Esophagus muscularis mucosa (tissue), 4 donors: ENCODE measurements at regions not wholly inside any gene's neighbourhood (a gene's known extent, or its start where the extent isn't known, plus 50 kb on each side); places are given as distances from the start of the nearest gene placed in this dataset.
A peak's percentile ranks its signal among the peaks of the same experiment; 100 is the strongest.

Experiments used
- DNase-seq: peaks from one replicate; pipeline ENCODE4 v3.0.0-alpha.2; 2017; ENCODE audit errors: extremely low spot score
- H3K27ac ChIP-seq, 4 donors: fragments of 200-600 bp; sonication (generic); replicated peaks in 1 of 4; 1 replicate in 3 of 4; 2 replicates in 1 of 4; pipeline ENCODE4 v1.5.1; 2016 to 2019; ENCODE audit warnings: mild to moderate bottlenecking in 1 of 4
- H3K27me3 ChIP-seq, 4 donors: fragments of 200-600 bp; sonication (generic); one replicate each; pipeline versions ENCODE4 v1.5.1 to v1.6.0; 2016 to 2019
- H3K36me3 ChIP-seq, 4 donors: fragments of 200-600 bp; sonication (generic); one replicate each; pipeline ENCODE4 v1.5.1; 2016 to 2019
- H3K4me1 ChIP-seq, 4 donors: fragments of 200-600 bp; sonication (generic); one replicate each; pipeline ENCODE4 v1.5.1; 2016 to 2019
- H3K4me3 ChIP-seq, 4 donors: fragments of 200-600 bp; sonication (generic); 1 replicate in 2 of 4; 2 replicates in 2 of 4; pipeline ENCODE4 v1.5.1; 2016 to 2019; ENCODE audit warnings: mild to moderate bottlenecking in 4 of 4, moderate library complexity in 1 of 4
- H3K9me3 ChIP-seq, 4 donors: fragments of 200-600 bp; sonication (generic); 1 replicate in 3 of 4; 2 replicates in 1 of 4; pipeline ENCODE4 v1.5.1; 2016 to 2019
- EP300 ChIP-seq: sonication (generic); formaldehyde crosslinking; IDR thresholded peaks from one replicate; pipeline ENCODE4 v1.6.1; 2017; ENCODE audit warnings: antibody characterized with exemption
- POLR2A ChIP-seq: fragments of 450-650 bp; IDR thresholded peaks from one replicate; pipeline ENCODE4 v1.6.1; 2017; ENCODE audit warnings: antibody characterized with exemption, moderate library complexity, mild to moderate bottlenecking, low read depth
- POLR2AphosphoS5 ChIP-seq, 2 donors: sonication (generic); formaldehyde crosslinking; IDR thresholded peaks; one replicate each; pipeline ENCODE4 v1.6.1; 2017; ENCODE audit warnings: antibody characterized with exemption in 2 of 2
- WGBS: methylation state at CpG from one replicate; pipeline ENCODE4 v1.1.5; 2018; 5-methylcytosine and 5-hydroxymethylcytosine counted together
- intact Hi-C: fragments of 100-400 bp; cut with DNase I; formaldehyde crosslinking; loops from one replicate; pipeline ENCODE4 v1.15.1; 2023
- TF ChIP-seq, protein P1 (sequence below), 3 experiments: fragments of 200-600 bp in 2 of 3; fragments of 450-650 bp in 1 of 3; sonication (generic) in 2 of 3; IDR thresholded peaks; one replicate each; pipeline ENCODE4 v1.5.1; 2017 to 2019; ENCODE audit warnings: antibody characterized with exemption in 3 of 3, mild to moderate bottlenecking in 2 of 3, moderate library complexity in 1 of 3

GRCh38 chr6:901696-902460, 208.9 kb upstream of the EXOC2 start:
- Histone ChIP-seq H3K4me1 (peaks cover 0 to 22% (median 19%) of the 10 kb centered on the region in 4 donors), H3K36me3 (no peaks in the 10 kb centered on the region), H3K27ac (peak overlapping the region in 2 of 4 donors; percentile 16 to 36), H3K4me3 (no peak overlapping the region), H3K9me3 (no peaks in the 10 kb centered on the region), H3K27me3 (no peaks in the 10 kb centered on the region)
- 22% methylated on average over 9 of the region's 9 CpGs for WGBS
- TF ChIP-seq POLR2AphosphoS5 (IDR thresholded peaks at IDR 0.05) (peak in 1 of 2 donors; percentile 31), EP300 (no peak)
- no peak for DNase-seq
- intact Hi-C loops, result loop anchor here (10.0 kb wide), 1 partner anchor 107 kb away; no protein-coding TSS in a partner anchor

- no peak for DNase-seq
- no peak overlapping the region for H3K4me3 ChIP-seq
- H3K36me3 ChIP-seq, result no peaks in the 10 kb centered on the region
- H3K27me3 ChIP-seq, result no peaks in the 10 kb centered on the region
- TF ChIP-seq POLR2A (no peak), POLR2AphosphoS5 (IDR thresholded peaks at IDR 0.05) (no peak), EP300 (no peak)
- TF ChIP-seq, protein P1, sequence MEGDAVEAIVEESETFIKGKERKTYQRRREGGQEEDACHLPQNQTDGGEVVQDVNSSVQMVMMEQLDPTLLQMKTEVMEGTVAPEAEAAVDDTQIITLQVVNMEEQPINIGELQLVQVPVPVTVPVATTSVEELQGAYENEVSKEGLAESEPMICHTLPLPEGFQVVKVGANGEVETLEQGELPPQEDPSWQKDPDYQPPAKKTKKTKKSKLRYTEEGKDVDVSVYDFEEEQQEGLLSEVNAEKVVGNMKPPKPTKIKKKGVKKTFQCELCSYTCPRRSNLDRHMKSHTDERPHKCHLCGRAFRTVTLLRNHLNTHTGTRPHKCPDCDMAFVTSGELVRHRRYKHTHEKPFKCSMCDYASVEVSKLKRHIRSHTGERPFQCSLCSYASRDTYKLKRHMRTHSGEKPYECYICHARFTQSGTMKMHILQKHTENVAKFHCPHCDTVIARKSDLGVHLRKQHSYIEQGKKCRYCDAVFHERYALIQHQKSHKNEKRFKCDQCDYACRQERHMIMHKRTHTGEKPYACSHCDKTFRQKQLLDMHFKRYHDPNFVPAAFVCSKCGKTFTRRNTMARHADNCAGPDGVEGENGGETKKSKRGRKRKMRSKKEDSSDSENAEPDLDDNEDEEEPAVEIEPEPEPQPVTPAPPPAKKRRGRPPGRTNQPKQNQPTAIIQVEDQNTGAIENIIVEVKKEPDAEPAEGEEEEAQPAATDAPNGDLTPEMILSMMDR (IDR thresholded peaks at IDR 0.05), result no peak
- H3K27ac ChIP-seq, result peak overlapping the region in 1 of 4 donors; percentile 6
- peaks cover 0 to 22% (median 19%) of the 10 kb centered on the region in 4 donors for H3K4me1 ChIP-seq
- no peaks in the 10 kb centered on the region for H3K9me3 ChIP-seq
- intact Hi-C loops, result loop anchor here (10.0 kb wide), 1 partner anchor 106 kb away; no protein-coding TSS in a partner anchor
- 71% methylated on average over 22 of the region's 24 CpGs for WGBS
These were observed 208.0 kb upstream of the EXOC2 start for GRCh38 chr6:900716-901605.

DNA sequence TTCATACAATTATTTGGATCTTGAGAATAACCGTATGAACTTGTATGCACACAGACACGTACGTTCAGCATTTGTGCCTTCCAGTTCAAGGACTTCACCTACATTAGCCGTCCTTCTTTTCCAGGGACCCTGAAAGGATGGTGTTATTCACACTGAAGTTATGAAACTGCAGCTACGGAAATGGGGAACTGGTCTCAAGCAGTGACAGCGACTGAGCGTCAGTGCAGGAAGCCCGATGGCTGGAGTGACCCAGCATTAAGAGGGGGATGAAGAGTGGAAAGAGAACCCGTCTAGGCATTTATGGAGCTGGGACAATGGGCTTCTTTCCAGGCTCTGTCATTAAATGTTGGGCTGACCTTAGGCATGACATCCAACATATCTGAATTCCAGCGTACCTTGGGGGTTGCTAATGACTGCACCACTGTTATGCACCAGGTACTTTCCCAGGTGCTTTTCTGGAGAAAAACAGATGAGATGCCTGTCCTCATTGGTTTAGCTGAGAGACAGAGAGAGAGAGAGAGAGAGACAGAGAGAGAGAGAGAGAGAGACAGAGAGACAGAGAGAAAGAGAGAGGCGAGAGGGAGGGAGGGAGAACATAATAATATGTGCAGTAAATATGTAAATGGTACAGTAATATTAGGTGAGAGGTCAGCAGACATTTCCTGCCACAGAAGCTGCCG, 204.7 kb upstream of the EXOC2 start:
- TF ChIP-seq EP300 (no peak), POLR2A (no peak), POLR2AphosphoS5 (IDR thresholded peaks at IDR 0.05) (no peak)
- TF ChIP-seq, protein P1 (IDR thresholded peaks at IDR 0.05), result no peak
- H3K36me3 ChIP-seq, result no peaks in the 10 kb centered on the region
- no peaks in the 10 kb centered on the region for H3K27me3 ChIP-seq
- peaks cover 0 to 17% (median 16%) of the 10 kb centered on the region in 4 donors for H3K4me1 ChIP-seq
- intact Hi-C loops, result no loop called here
- no peak overlapping the region for H3K27ac ChIP-seq
- H3K9me3 ChIP-seq, result no peaks in the 10 kb centered on the region
- 79% methylated on average over 12 of the region's 12 CpGs for WGBS
- H3K4me3 ChIP-seq, result no peak overlapping the region
- no peak for DNase-seq

DNA sequence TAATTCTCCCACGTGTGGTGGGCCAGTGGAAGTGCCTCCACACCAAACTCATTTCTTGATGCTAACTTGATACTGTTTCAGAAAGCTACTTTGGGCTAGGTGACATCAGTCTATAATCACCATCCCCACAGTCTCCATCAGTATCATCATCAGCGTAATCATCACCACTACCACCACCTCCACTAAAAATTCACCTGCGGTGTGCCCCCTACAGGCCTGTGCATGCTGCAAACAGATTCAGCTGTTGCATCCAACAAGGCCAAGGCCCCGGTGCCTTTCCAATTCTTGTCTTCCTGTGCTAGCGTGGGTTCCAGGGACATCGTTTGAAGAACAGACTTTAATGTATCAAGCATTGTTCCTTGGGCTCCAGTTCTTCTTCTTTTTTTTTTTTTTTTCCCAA, 201.3 kb upstream of the EXOC2 start:
- H3K27ac ChIP-seq, result no peak overlapping the region
- no peaks in the 10 kb centered on the region for H3K9me3 ChIP-seq
- no peaks in the 10 kb centered on the region for H3K27me3 ChIP-seq
- intact Hi-C loops, result no loop called here
- H3K4me3 ChIP-seq, result no peak overlapping the region
- 80% methylated on average over 6 of the region's 6 CpGs for WGBS
- no peaks in the 10 kb centered on the region for H3K36me3 ChIP-seq
- no peak for DNase-seq
- TF ChIP-seq, protein P1 (IDR thresholded peaks at IDR 0.05), result no peak
- no peak for TF ChIP-seq POLR2A
- no peak for TF ChIP-seq EP300
- no peak for TF ChIP-seq POLR2AphosphoS5 (IDR thresholded peaks at IDR 0.05)
- no peaks in the 10 kb centered on the region for H3K4me1 ChIP-seq
